D721Med (cell line): ENCODE measurements at regions not wholly inside any gene's neighbourhood (a gene's known extent, or its start where the extent isn't known, plus 50 kb on each side); places are given as distances from the start of the nearest gene placed in this dataset.

Experiments
- DNase-seq: peaks from one replicate; pipeline ENCODE4 v3.0.0; 2011; ENCODE audit warnings: low spot score; ENCODE audit not compliant: insufficient read length
- FAIRE-seq: peaks from 2 replicates; lab custom pipeline; 2011; peaks lifted over from hg19 to GRCh38; lab: Jason Lieb, UNC
- CTCF ChIP-seq: IDR thresholded peaks from 2 replicates; pipeline ENCODE4 v1.5.1; 2012; ENCODE audit warnings: mild to moderate bottlenecking, control low read depth; ENCODE audit not compliant: insufficient read depth; ENCODE audit errors: missing control alignments

GRCh38 chr12:115260762-115261675 is 577.0 kb upstream of the TBX3 start:
- TF ChIP-seq CTCF = no peak
- FAIRE-seq = no peak
- DNase-seq = no peak

GRCh38 chr12:115259968-115260747 is 576.2 kb upstream of the TBX3 start:
- no peak for TF ChIP-seq CTCF
- DNase-seq (no peak), FAIRE-seq (no peak)

GRCh38 chr12:115257791-115258190 is 573.8 kb upstream of the TBX3 start:
- no peak for FAIRE-seq
- no peak for DNase-seq
- TF ChIP-seq CTCF = no peak

- TF ChIP-seq CTCF = no peak
- no peak for FAIRE-seq
- DNase-seq = no peak
These were observed 572.0 kb upstream of the TBX3 start for GRCh38 chr12:115255962-115256361.

GRCh38 chr12:115255257-115255656 is 571.3 kb upstream of the TBX3 start:
- TF ChIP-seq CTCF = no peak
- FAIRE-seq (no peak), DNase-seq (no peak)

- DNase-seq (no peak), FAIRE-seq (no peak)
- TF ChIP-seq CTCF = no peak
These were observed 569.1 kb upstream of the TBX3 start for GRCh38 chr12:115253049-115253448.

GRCh38 chr12:115251727-115252126 is 567.8 kb upstream of the TBX3 start:
- no peak for DNase-seq
- no peak for FAIRE-seq
- no peak for TF ChIP-seq CTCF
